ENCODE measurements at regions not wholly inside any gene's neighbourhood (a gene's known extent, or its start where the extent isn't known, plus 50 kb on each side); places are given as distances from the start of the nearest gene placed in this dataset.

DNA sequence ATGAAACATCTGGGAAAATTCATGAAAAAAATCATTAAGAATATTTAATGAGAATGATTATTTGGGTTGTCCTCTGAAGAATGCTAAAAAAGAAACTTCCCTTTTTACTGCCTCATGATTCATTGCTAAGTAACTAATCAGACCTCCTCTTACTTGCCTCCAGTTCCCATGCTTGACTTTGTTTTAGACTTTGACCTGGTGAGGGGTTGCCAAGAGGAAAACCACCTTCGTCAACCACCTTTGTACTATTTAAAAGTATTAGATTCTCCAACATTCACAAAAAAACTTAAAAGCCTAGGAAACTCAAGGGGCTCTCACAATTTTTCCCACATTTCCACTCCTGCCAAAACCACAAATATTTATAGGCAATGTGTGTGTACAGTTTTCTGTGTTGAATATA is 115.2 kb upstream of the ST8SIA4 start:
- BruUV-seq (replicated peaks) = no TSS peak
- no peak for DNase-seq (ENCODE audit: low spot score)
- ChIA-PET POLR2A (no interaction called here), CTCF (ENCODE audit: unreplicated experiment) (no interaction called here)
- Histone ChIP-seq H2AFZ (ENCODE audit: low read length) (no peak overlapping the region), H3K9me3 (ENCODE audit: low read length) (no peaks in the 10 kb centered on the region), H3K9me2 (ENCODE audit: insufficient read depth, low read length) (no peaks in the 10 kb centered on the region; the same call in 1 of the 2 replicates), H4K20me1 (ENCODE audit: insufficient read depth, low read length) (no peaks in the 10 kb centered on the region), H3K36me3 (ENCODE audit: insufficient read depth, low read length) (no peaks in the 10 kb centered on the region), H3K4me3 (ENCODE audit: low read depth, low read length, poor library complexity, severe bottlenecking) (no peak overlapping the region), H3K27ac (ENCODE audit: low read depth, low read length, poor library complexity, severe bottlenecking) (no peak overlapping the region), H3K4me2 (ENCODE audit: low read length) (no peak overlapping the region), H3K79me2 (ENCODE audit: insufficient read depth, low read depth, low read length) (no peaks in the 10 kb centered on the region), H3K4me1 (ENCODE audit: insufficient read depth, low read length, poor library complexity, severe bottlenecking) (no peaks in the 10 kb centered on the region)
- intact Hi-C loops (cut with micrococcal nuclease; ENCODE audit: unreplicated experiment) = no loop called here
- TF ChIP-seq EZH2phosphoT487 (IDR thresholded peaks at IDR 0.05; ENCODE audit: borderline replicate concordance, low read depth, low read length) = no peak
- TF ChIP-seq, protein P1, sequence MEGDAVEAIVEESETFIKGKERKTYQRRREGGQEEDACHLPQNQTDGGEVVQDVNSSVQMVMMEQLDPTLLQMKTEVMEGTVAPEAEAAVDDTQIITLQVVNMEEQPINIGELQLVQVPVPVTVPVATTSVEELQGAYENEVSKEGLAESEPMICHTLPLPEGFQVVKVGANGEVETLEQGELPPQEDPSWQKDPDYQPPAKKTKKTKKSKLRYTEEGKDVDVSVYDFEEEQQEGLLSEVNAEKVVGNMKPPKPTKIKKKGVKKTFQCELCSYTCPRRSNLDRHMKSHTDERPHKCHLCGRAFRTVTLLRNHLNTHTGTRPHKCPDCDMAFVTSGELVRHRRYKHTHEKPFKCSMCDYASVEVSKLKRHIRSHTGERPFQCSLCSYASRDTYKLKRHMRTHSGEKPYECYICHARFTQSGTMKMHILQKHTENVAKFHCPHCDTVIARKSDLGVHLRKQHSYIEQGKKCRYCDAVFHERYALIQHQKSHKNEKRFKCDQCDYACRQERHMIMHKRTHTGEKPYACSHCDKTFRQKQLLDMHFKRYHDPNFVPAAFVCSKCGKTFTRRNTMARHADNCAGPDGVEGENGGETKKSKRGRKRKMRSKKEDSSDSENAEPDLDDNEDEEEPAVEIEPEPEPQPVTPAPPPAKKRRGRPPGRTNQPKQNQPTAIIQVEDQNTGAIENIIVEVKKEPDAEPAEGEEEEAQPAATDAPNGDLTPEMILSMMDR (conservative IDR thresholded peaks at IDR 0.05; ENCODE audit: low read length) = no peak

DNA sequence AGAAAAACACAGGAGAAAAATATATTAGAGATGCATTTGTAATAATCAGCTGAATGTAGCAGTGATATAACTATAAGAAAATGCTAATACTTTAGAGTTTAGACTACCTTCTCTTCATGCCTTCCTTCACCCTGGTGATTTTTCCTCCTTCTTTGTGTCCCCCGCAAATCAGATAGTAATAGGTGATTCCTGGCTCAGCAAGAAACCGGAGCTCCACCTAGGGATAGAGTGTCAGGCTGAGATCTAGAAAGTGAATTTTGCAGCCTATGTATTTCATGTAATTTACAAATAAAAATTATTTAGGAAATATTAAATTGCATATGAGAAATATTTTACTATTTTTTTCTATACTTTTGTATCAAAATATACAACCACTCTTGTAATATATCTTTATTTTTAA is 109.8 kb upstream of the ST8SIA4 start:
- Histone ChIP-seq H4K20me1 (ENCODE audit: insufficient read depth, low read length) (no peaks in the 10 kb centered on the region), H2AFZ (ENCODE audit: low read length) (no peak overlapping the region), H3K79me2 (ENCODE audit: insufficient read depth, low read depth, low read length) (no peaks in the 10 kb centered on the region), H3K27ac (ENCODE audit: low read depth, low read length, poor library complexity, severe bottlenecking) (no peak overlapping the region), H3K9me2 (ENCODE audit: insufficient read depth, low read length) (no peaks in the 10 kb centered on the region), H3K4me1 (ENCODE audit: insufficient read depth, low read length, poor library complexity, severe bottlenecking) (peaks cover 13% of the 10 kb centered on the region), H3K36me3 (ENCODE audit: insufficient read depth, low read length) (no peaks in the 10 kb centered on the region), H3K4me3 (ENCODE audit: low read depth, low read length, poor library complexity, severe bottlenecking) (no peak overlapping the region), H3K4me2 (ENCODE audit: low read length) (no peak overlapping the region), H3K9me3 (ENCODE audit: low read length) (no peaks in the 10 kb centered on the region)
- intact Hi-C loops (cut with micrococcal nuclease; ENCODE audit: unreplicated experiment) = loop anchor here (5.0 kb wide), 2 partner anchors 111 to 236 kb away; partner anchors contain the start of gene ST8SIA4
- POLR2A ChIA-PET = interaction anchor here (0.7 to 1.0 kb wide), 2 partner anchors 65 to 241 kb away, joined by 3 to 5 read pairs; no protein-coding TSS in a partner anchor
- TF ChIP-seq EZH2phosphoT487 (IDR thresholded peaks at IDR 0.05; ENCODE audit: borderline replicate concordance, low read depth, low read length) = no peak
- TF ChIP-seq, protein P1 (conservative IDR thresholded peaks at IDR 0.05; ENCODE audit: low read length) = peak; percentile 63
- CTCF ChIA-PET (ENCODE audit: unreplicated experiment) = no interaction called here
- no TSS peak for BruUV-seq (replicated peaks)
- DNase-seq (ENCODE audit: low spot score) = peak; percentile 16

DNA sequence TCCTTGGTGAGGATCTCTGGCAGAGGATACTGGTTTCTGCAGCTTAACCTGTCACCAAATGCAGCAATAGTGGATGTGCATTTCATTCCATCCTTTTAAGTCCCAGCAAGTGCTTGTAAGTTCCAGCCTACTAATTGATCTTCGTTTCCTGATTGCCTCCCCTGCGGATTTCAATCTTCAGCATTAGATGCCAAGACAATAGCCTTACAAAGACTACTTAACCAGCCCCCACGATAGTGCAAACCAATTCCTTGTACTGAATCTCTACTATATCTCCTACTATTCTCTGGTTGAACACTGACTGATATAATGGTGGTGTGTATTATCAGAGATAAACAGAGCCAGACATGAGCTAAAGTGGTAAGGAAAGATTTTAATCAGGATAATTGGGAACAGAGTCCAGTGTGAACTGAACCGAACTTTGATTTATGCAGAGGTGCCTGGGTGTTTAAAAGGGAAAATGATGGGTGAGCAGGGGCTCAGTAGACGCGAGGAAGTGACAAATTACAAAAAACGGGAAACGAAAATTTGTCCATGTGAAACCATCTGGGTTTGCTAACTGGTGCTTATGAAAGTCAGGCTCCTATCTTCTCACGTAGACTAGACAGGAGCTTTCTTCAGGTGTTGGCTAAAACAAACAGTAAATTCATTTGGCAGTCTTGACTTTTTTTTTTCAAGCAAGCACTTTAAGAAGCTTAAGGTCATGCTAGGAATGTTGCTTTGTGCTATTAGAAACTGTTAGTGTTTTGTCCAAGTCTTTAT is 106.9 kb upstream of the ST8SIA4 start:
- BruUV-seq (replicated peaks) = no TSS peak

More for the DNA sequence above, 106.9 kb upstream of the ST8SIA4 start:
- H3K9me2 ChIP-seq (ENCODE audit: insufficient read depth, low read length) = no peaks in the 10 kb centered on the region
- H3K4me1 ChIP-seq (ENCODE audit: insufficient read depth, low read length, poor library complexity, severe bottlenecking) = peaks cover 13% of the 10 kb centered on the region
- H3K79me2 ChIP-seq (ENCODE audit: insufficient read depth, low read depth, low read length) = no peaks in the 10 kb centered on the region
- peak overlapping the region; percentile 22 for H3K4me3 ChIP-seq (ENCODE audit: low read depth, low read length, poor library complexity, severe bottlenecking)
- H4K20me1 ChIP-seq (ENCODE audit: insufficient read depth, low read length) = no peaks in the 10 kb centered on the region
- peak; percentile 73 for DNase-seq (ENCODE audit: low spot score)
- ChIA-PET CTCF (ENCODE audit: unreplicated experiment) (interaction anchor here (0.6 to 1.3 kb wide), 2 partner anchors 86 to 108 kb away, joined by 3 read pairs; no protein-coding TSS in a partner anchor), POLR2A (interaction anchor here (0.6 to 1.6 kb wide), 7 partner anchors 9 to 222 kb away, joined by 3 to 12 read pairs (median 5); partner anchors contain the start of gene ST8SIA4)
- no peaks in the 10 kb centered on the region for H3K36me3 ChIP-seq (ENCODE audit: insufficient read depth, low read length)
- TF ChIP-seq, protein P1 (conservative IDR thresholded peaks at IDR 0.05; ENCODE audit: low read length) = no peak
- TF ChIP-seq EZH2phosphoT487 (IDR thresholded peaks at IDR 0.05; ENCODE audit: borderline replicate concordance, low read depth, low read length) = no peak
- H3K9me3 ChIP-seq (ENCODE audit: low read length) = no peaks in the 10 kb centered on the region
- no peak overlapping the region for H3K27ac ChIP-seq (ENCODE audit: low read depth, low read length, poor library complexity, severe bottlenecking)
- H2AFZ ChIP-seq (ENCODE audit: low read length) = peak overlapping the region; percentile 58; the same call in 1 of the 2 replicates
- intact Hi-C loops (cut with micrococcal nuclease; ENCODE audit: unreplicated experiment) = loop anchor here (5.0 kb wide), 2 partner anchors 108 to 233 kb away; partner anchors contain the start of gene ST8SIA4
- peak overlapping the region; percentile 53 for H3K4me2 ChIP-seq (ENCODE audit: low read length)

Data from OCI-LY7 (cell line).